HG03354 (cell line): ENCODE measurements at regions not wholly inside any gene's neighbourhood (a gene's known extent, or its start where the extent isn't known, plus 50 kb on each side); places are given as distances from the start of the nearest gene placed in this dataset.

Experiments used
- ATAC-seq: cut with Tn5 transposase; IDR thresholded peaks from one replicate; pipeline ENCODE4 v1.9.1; 2021; ENCODE audit warnings: mild to moderate bottlenecking; ENCODE audit not compliant: unreplicated experiment, poor library complexity, severe bottlenecking

- ATAC-seq, result no peak
Measured at GRCh38 chr12:126481688-126482087, 1416.5 kb downstream of the AACS start.

DNA sequence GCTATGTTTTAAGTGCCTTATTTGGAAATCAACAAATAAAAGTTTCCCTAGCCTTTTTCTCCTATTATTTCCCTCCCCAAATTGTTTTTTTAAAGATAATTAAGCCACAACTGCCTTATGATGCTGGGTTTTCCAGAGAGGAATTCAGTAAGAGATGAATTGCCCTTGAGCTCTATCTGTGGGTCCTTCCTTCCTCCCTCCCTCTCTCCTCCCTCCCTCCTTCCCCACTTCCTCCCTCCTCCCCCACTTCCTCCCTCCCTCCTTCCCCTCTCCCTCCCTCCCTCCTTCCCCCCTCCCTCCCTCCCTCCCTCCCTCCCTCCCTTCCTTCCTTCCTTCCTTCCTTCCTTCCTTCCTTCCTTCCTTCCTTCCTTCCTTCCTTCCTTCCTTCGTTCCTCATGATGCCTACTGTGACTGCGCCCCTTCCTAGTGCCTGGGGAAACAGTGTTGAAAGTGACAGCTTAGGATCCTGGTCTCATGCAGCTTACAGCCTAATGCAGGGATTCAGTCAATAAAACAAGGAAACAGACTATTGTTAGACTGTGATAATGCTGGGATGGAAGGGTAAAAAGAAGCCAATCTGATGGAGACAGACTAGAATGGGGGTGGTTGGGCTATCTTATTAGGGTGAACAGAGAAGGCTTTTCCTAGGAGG lies 1417.1 kb downstream of the AACS start:
- ATAC-seq, result no peak

DNA sequence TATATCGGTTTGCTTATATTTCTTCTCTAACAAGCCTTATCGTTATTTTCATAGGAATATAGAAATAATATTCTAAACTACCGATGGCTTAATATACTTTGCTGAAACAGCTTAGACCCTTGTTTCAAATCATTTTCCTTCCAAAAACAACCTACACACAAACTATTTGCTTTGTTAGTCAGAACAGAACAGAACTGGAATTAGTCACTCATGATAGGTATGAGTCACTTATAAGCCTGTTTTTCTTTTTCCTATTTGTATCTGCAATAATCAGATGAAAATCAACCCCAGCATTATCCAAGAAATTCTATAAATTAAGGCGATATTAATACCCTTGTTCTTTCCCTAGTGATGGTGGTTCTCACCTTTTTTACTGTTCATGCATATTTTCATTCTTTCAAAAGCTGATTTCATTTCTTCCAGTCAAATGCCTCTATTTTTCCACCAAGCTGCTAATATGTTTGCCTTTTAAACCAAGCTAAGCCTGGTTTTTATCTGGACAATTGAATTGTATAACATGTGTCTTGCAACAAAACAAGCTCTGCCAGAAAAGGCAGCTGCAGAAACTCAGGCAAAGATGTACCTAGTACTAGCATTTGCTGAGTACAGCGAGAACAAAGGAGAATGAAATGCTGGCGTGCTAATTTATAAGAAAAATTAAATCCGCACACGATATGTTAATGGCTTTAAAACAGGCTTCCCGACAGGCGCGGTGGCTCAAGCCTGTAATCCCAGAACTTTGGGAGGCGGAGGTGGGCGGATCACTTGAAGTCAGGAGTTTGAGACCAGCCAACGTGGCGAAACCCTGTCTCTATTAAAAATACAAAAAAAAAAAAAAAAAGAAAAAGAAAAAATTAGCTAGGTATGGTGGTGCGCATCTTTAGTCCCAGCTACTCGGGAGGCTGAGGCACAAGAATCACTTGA lies 1418.2 kb downstream of the AACS start:
- no peak for ATAC-seq

- ATAC-seq, result no peak
Measured at GRCh38 chr12:126487431-126487980, 1422.3 kb downstream of the AACS start.

- no peak for ATAC-seq
Measured at GRCh38 chr12:126488806-126489205, 1423.6 kb downstream of the AACS start.

- no peak for ATAC-seq
Measured at GRCh38 chr12:126492181-126492580, 1426.9 kb downstream of the AACS start.

DNA sequence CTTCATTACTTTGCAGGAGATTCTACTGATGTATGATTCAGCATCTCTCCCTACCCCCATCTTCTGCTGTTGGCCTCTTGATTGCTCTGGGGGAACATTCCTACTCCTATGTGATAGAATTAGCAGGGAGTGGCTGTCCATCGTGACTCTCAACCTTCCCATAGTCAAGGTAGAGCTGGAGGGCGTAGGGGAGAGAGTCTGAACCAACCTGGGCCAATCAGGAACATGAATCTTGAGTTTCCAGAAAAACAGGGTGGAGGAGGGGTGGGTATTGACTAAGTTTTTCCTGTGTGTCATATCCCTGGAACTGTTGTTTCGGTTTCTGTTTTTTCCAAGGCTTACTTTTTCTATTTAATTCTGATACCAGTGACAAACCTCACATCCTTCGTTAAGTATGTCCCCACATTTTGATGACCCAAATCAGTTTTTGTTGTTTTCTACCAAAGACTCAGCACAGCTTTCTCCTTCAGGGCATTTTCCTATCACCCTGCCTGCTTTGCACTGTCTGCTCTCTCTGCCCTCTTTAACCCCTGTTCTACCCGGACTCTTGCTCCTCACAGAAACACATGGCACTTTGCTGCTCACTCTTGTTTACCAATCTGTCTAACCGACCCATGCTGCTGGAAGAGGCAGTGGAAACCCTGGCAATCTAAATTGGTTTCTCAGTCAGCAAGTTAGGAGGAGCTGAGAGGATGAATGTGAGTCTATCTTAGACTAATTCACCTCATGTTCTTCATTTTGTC lies 1428.3 kb downstream of the AACS start:
- ATAC-seq, result no peak

- no peak for ATAC-seq
Measured at GRCh38 chr12:126496201-126496600, 1431.0 kb downstream of the AACS start.

- ATAC-seq, result no peak
Measured at GRCh38 chr12:126506426-126507182, 1441.4 kb downstream of the AACS start.

- ATAC-seq, result no peak
Measured at GRCh38 chr12:126507231-126507630, 1442.0 kb downstream of the AACS start.

- no peak for ATAC-seq
Measured at GRCh38 chr12:126509572-126509971, 1444.3 kb downstream of the AACS start.

DNA sequence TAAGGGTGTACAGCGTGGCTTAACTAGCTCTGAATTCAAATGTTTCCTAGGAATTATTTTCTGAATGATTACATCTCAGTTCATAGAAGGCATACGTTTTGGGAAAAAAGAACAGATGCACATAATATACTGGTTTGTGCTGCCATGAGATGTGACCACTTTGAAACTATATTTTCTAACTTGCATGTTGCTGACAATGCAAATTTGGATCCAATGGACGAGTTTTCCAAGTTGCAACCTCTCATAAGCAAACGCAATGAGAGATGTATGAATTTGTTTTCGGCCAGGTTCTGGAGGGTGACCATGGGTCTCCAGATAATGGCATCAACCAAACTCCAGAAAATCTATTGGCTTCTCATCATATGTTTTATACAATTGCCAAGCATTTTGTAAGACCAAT lies 1445.4 kb downstream of the AACS start:
- no peak for ATAC-seq

DNA sequence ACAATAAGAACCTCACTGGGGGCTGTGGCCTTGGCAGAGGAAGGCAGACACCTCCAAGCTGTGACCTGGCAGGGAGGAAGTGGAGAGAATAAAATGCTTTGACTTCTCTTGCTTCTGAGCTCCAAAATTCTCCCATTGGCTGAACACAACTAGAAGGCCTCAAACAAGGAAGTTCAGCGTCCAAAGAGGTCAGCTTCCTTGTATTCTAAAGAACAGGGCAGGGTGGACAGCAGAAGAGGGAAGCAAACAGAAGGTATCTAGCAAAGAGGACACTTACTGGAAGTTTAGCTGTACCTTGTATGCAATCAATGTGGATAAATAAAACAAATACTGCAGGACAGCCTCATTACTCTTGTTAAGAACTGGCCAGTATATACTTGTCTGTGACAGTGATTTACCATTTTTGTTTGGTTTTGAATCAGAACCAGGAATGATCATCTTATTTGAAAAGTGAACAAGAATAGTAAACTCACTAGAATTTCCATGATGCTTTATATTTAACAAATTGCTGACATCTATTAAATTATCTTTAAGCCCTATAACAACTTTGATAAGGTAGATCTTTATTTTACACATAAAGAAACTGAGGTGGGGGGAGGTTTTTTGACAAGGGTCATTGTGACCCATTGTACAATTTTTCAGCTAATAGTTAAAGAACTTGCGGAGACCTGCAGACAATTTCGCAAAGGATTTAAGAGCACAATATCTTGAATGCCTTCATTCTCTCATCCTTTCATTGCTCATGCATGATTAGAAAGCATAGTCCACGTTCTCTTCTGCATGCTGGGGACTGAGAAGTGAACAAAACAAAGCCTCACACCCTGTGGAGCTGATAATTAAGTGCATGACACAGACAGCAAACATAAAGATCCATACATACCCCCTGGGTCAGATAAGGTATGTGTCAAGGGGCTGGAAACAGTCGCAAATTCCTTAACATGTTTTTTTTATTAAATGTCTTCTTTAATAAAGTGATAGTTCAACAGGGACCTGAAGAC lies 1448.0 kb downstream of the AACS start:
- ATAC-seq, result no peak

- ATAC-seq, result no peak
Measured at GRCh38 chr12:126518596-126519200, 1453.5 kb downstream of the AACS start.

- ATAC-seq, result no peak
Measured at GRCh38 chr12:126519833-126520232, 1454.6 kb downstream of the AACS start.

DNA sequence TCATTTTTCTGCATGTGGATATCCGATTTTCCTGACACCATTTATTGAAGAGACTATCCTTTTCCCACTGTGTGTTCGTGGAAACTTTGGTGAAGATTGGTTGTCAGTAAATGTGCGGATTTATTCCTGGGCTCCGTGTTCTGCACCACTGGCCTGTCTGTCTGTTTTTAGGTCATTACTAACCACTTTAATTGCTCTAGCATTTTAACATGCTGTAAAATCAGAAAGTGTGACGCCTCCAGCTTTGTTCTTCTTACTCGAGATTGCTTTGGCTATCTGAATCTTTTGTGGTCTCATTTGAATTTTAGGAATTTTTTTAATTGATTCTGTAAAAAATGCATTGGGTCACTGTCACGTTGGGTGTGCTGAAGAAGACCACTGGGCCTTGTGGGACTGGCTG lies 1458.7 kb downstream of the AACS start:
- no peak for ATAC-seq

GRCh38 chr12:126534495-126534894 lies 1469.3 kb downstream of the AACS start:
- no peak for ATAC-seq

DNA sequence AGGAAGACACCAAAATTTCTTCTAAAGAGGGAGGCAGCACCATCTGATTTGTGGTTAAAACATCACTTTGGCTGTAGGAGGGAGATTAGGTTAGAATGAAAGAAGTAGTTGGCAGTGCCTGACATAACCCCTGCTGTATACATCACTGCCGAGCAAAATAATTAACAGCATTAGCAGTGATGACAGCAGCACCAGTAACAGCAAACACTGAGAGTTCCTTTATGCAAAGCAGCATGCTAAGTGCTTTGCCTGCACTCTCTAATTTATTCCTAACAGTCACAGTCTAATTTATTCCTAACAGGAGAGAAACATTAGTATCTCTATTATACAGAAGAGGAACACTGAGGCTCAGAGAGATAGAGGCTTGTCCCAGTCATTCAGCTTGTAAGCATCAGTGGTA lies 1469.7 kb downstream of the AACS start:
- no peak for ATAC-seq
